ENCODE measurements at regions not wholly inside any gene's neighbourhood (a gene's known extent, or its start where the extent isn't known, plus 50 kb on each side); places are given as distances from the start of the nearest gene placed in this dataset.

DNA sequence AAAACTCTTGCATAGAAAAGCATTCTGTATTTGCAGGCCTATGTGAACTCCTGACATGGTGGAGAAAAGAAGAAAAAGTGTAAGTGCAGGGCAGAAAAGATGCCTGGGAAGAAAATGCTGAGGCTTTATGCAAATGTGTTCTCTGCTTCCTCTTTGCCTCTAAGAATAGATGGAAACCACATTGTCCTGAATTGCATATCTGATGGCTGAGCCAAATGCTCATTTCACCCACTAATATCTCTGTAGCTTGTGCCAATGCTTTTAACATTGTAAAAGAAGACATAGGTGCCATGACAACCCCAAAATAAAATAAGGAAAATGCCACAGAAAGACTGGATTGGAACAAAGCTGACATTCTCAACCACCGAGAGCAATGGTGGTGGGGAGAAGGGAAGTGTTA lies 307.4 kb downstream of the GRIA2 start:
- Histone ChIP-seq H3K36me3 (ENCODE audit: control insufficient read depth, insufficient read depth, low read length) (no peaks in the 10 kb centered on the region), H3K27me3 (replicated peaks; ENCODE audit: control insufficient read depth, insufficient read depth, low read length) (no peaks in the 10 kb centered on the region)
- no peak for DNase-seq (ENCODE audit: extremely low read depth, insufficient read length)

DNA sequence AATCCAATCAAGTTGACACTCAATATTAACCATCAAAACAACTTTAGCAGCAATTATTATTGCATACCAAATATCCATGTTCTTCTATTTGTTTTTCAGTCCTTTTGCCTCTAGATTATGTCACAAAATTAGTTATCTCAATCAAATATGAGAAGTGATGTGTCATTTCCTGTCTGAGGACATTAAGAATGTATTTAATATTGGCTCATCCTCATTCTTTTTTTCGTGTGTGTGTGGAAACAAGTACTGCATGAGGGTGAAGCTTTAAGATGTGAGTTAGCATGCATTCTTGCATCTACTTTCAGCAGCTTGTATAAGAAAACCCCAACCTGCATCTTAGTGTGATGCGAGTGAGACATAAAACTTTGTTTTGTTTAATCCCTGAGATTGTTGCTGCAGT lies 301.4 kb downstream of the GRIA2 start:
- no peak for DNase-seq (ENCODE audit: extremely low read depth, insufficient read length)
- Histone ChIP-seq H3K4me3 (replicated peaks; ENCODE audit: low read depth, low read length) (no peak overlapping the region), H3K27me3 (replicated peaks; ENCODE audit: control insufficient read depth, insufficient read depth, low read length) (no peaks in the 10 kb centered on the region), H3K36me3 (ENCODE audit: control insufficient read depth, insufficient read depth, low read length) (no peaks in the 10 kb centered on the region)
- TF ChIP-seq, protein P1, sequence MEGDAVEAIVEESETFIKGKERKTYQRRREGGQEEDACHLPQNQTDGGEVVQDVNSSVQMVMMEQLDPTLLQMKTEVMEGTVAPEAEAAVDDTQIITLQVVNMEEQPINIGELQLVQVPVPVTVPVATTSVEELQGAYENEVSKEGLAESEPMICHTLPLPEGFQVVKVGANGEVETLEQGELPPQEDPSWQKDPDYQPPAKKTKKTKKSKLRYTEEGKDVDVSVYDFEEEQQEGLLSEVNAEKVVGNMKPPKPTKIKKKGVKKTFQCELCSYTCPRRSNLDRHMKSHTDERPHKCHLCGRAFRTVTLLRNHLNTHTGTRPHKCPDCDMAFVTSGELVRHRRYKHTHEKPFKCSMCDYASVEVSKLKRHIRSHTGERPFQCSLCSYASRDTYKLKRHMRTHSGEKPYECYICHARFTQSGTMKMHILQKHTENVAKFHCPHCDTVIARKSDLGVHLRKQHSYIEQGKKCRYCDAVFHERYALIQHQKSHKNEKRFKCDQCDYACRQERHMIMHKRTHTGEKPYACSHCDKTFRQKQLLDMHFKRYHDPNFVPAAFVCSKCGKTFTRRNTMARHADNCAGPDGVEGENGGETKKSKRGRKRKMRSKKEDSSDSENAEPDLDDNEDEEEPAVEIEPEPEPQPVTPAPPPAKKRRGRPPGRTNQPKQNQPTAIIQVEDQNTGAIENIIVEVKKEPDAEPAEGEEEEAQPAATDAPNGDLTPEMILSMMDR (IDR thresholded peaks at IDR 0.05; ENCODE audit: insufficient read depth, low read length, poor library complexity, severe bottlenecking), result no peak

More for the DNA sequence above, 307.4 kb downstream of the GRIA2 start:
- H3K4me3 ChIP-seq (replicated peaks; ENCODE audit: low read depth, low read length), result no peak overlapping the region
- TF ChIP-seq, protein P1 (IDR thresholded peaks at IDR 0.05; ENCODE audit: insufficient read depth, low read length, poor library complexity, severe bottlenecking), result no peak

DNA sequence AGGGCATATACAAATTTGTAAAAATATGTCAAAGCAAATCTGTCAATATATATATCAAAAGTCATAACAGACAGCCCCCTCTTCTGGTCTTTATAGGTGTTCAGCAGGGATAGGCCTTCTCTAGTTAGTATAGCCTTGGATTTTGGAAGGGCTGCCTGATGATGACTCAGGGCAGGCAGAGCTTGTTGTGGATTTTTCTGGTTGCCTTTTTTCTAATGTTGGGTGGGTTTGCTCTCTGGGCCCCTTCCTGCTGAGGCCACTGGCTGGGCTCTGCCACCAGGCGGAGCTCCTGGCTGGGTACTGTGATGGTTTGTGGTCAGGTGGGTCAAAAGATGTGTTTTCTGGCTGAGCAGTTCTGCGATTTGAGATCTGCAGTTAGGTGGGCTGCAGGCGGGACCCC lies 294.2 kb downstream of the GRIA2 start:
- Histone ChIP-seq H3K4me3 (replicated peaks; ENCODE audit: low read depth, low read length) (no peak overlapping the region), H3K36me3 (ENCODE audit: control insufficient read depth, insufficient read depth, low read length) (no peaks in the 10 kb centered on the region), H3K27me3 (replicated peaks; ENCODE audit: control insufficient read depth, insufficient read depth, low read length) (no peaks in the 10 kb centered on the region)
- TF ChIP-seq, protein P1 (IDR thresholded peaks at IDR 0.05; ENCODE audit: insufficient read depth, low read length, poor library complexity, severe bottlenecking), result peak; percentile 30
- DNase-seq (ENCODE audit: extremely low read depth, insufficient read length), result no peak

- TF ChIP-seq, protein P1 (IDR thresholded peaks at IDR 0.05; ENCODE audit: insufficient read depth, low read length, poor library complexity, severe bottlenecking), result no peak
- Histone ChIP-seq H3K27me3 (replicated peaks; ENCODE audit: control insufficient read depth, insufficient read depth, low read length) (no peaks in the 10 kb centered on the region), H3K4me3 (replicated peaks; ENCODE audit: low read depth, low read length) (no peak overlapping the region), H3K36me3 (ENCODE audit: control insufficient read depth, insufficient read depth, low read length) (no peaks in the 10 kb centered on the region)
- no peak for DNase-seq (ENCODE audit: extremely low read depth, insufficient read length)
Measured at GRCh38 chr4:157509341-157509740, 288.8 kb downstream of the GRIA2 start.

GRCh38 chr4:157502656-157503055 lies 282.1 kb downstream of the GRIA2 start:
- no peak for DNase-seq (ENCODE audit: extremely low read depth, insufficient read length)
- Histone ChIP-seq H3K27me3 (replicated peaks; ENCODE audit: control insufficient read depth, insufficient read depth, low read length) (no peaks in the 10 kb centered on the region), H3K36me3 (ENCODE audit: control insufficient read depth, insufficient read depth, low read length) (no peaks in the 10 kb centered on the region), H3K4me3 (replicated peaks; ENCODE audit: low read depth, low read length) (no peak overlapping the region)
- TF ChIP-seq, protein P1 (IDR thresholded peaks at IDR 0.05; ENCODE audit: insufficient read depth, low read length, poor library complexity, severe bottlenecking), result no peak

- Histone ChIP-seq H3K4me3 (replicated peaks; ENCODE audit: low read depth, low read length) (no peak overlapping the region), H3K36me3 (ENCODE audit: control insufficient read depth, insufficient read depth, low read length) (no peaks in the 10 kb centered on the region), H3K27me3 (replicated peaks; ENCODE audit: control insufficient read depth, insufficient read depth, low read length) (no peaks in the 10 kb centered on the region)
- no peak for DNase-seq (ENCODE audit: extremely low read depth, insufficient read length)
- TF ChIP-seq, protein P1 (IDR thresholded peaks at IDR 0.05; ENCODE audit: insufficient read depth, low read length, poor library complexity, severe bottlenecking), result no peak
Measured at GRCh38 chr4:157459785-157460184, 239.3 kb downstream of the GRIA2 start.
